Inflammatory macrophage (primary cell): ENCODE measurements at regions not wholly inside any gene's neighbourhood (a gene's known extent, or its start where the extent isn't known, plus 50 kb on each side); places are given as distances from the start of the nearest gene placed in this dataset.
A peak's percentile ranks its signal among the peaks of the same experiment; 100 is the strongest.

ENCODE experiments used
- DNase-seq, 2 donors: peaks; one replicate each; pipeline ENCODE4 v3.0.0-alpha.2; 2020 to 2022

DNA sequence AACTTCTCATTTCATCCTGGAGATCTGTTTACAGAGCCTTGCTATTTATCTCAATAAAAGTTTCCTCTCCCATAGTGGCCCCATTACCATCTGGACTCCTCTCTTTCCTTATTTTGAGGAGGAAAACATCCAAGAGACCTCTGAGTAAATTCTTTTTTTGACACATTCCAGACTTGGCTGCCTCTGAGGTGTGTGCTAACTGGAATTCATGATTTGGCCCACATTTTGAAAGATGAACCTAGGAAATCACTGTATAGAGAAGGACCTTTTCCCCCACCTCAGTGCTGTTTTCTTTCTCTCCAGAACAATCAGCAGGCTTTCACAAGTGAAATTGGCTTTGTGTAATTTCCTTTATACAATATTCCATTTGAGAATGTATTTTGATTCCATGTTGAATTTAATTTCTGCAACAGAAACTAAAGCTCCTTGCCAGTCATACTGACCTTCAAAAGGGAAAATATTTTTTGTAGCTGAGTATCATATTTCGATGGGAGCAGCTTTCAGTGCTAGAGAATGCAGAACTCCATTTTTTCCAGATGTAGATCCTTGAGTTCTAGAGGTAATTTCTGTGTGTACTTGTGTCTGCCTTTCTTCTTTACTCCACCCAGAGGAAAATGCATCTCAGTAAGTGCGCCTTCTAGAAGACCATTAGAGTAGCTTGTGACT is 244.9 kb upstream of the RGS6 start:
- no peak for DNase-seq

DNA sequence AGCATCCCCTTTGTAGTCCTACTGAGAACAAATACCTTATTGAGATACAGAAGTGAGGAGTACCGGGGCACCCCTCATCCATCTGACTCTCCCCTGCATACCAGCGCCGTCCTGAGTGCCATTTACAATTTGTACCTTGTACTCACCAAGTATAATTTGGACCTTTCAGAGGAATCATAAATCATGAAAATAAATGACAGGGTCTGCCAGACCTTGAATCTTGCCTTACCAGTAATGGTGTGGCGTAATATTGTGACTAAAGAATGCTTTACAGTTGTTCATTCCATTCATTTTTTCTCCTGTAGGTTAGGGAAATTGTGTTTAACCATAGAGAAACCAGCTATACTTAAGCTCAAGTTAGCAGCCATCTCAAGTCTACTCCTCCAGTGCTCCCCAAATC is 243.7 kb upstream of the RGS6 start:
- no peak for DNase-seq

DNA sequence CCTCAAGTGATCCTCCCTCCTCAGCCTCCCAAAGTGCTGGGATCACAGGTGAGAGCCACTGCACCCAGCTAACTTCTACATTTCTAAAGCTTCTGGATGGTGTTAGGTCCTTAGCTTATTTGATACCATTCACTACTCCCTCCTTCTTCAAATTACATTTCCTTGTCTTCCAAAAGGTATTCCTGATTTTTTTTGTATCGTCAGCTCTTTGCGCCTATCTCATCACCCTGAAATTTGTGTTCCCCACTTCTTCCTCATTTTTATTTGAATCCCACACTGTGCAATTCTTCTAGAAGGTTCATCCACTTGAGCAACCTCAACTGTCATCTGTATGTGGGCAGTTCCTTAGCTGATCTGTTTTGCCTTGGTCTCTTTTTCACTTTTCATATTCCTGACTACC is 241.8 kb upstream of the RGS6 start:
- DNase-seq: peak in 1 of 2 donors; percentile 12

GRCh38 chr14:71692496-71692895 is 239.7 kb upstream of the RGS6 start:
- DNase-seq: no peak

- no peak for DNase-seq
Observed at GRCh38 chr14:71693381-71693780, 238.8 kb upstream of the RGS6 start.

DNA sequence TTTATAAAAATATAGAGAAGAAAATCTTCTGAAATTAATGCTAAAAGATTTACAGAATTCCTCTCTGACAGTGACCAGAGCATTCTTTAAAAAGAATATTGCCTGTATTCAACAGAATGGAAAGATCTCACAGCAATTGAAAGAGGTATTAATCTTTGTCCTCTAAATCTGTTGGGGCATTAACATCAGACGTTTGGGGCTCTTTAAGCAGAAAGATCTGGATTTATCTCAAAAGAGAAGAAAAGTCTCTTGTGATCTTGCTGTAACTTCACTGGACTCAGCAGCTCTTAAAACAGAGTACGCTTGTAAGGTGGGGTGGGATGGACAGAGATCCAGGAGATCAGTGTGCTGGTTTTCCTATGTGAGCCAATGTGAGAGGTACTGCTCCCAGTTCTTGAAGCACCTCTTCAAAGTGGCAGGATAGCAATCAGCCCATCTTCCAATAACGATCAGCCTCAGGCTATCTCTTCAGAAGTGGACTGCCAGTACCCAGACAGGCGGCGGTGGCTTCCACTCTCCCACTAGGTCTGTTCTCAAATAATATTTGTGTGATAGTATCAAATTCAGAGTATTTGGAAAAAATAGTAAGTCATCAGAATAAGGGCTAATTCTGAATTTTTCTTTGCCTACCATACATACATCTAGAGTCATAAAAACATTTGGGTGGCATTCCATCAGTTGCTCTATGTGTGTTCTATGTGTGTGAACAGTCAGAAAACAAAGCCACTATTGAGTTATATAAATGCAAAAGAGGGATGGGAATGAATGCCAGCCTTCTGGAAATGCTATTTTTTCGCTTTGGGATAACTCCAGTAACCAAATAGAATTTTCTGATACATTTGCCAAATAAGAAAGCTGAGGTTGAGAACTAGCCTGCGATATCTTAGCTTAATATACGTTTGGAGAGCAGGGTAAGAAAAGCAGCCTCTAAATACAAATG is 237.4 kb upstream of the RGS6 start:
- no peak for DNase-seq

- DNase-seq: no peak
Observed at GRCh38 chr14:71695611-71696350, 236.4 kb upstream of the RGS6 start.

- no peak for DNase-seq
Observed at GRCh38 chr14:71698027-71698426, 234.2 kb upstream of the RGS6 start.

GRCh38 chr14:71698673-71699072 is 233.6 kb upstream of the RGS6 start:
- no peak for DNase-seq

DNA sequence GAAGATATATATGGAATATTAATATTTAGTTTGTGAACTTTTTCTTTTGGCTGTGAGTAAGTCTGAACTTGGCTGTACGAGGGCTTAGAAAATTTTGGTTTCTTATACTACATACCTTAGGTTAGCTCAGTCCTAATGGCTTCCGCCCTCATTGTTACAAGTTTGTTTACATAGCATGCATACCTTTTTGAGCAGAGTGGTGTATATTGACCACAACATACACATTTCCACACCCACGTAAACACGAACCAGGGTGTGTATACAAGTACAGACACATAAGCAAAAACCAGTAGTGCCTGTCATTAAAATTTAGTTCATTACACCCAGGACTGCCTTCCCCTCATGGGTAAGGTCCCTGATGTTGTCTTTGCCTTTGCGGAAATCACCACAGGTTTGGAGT is 230.2 kb upstream of the RGS6 start:
- no peak for DNase-seq

DNA sequence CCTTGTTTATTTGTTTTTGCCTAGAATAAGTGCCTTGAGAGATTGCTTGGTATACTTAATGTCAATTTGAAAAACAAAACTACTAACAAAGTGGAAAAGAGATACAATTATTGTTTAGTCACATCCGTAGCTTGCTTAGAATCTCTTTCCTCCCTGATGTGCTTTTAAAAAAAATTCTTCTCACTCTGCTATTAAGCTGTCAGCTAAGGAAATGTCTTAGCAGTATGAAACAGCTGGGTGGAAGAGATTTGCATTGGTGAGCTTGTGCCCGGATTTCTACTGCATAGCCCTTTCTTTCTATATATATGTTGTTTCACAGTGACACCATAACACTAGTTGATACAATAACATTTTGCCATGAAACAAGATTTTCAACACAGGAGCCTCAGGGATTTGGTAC is 229.4 kb upstream of the RGS6 start:
- DNase-seq: no peak

DNA sequence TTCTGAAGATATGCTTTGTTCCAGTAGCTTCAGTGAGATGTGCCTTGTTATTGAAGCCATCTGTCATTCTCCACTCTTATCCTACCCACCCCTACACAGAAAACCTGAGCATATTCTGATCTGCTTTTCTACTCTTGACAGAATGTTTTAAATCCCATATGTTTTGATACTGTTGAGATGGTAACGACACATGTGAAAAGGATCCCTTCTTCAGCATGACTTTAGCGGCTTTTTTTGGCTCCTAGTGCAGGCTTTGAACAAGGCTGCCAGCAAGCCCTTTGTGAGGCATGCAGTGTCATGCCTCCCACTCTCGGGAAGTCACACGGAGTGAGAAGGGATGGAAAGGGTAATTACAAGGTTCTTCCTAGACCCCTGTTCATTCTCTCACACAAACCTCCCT is 228.8 kb upstream of the RGS6 start:
- no peak for DNase-seq

- no peak for DNase-seq
Observed at GRCh38 chr14:71704210-71704609, 228.0 kb upstream of the RGS6 start.

DNA sequence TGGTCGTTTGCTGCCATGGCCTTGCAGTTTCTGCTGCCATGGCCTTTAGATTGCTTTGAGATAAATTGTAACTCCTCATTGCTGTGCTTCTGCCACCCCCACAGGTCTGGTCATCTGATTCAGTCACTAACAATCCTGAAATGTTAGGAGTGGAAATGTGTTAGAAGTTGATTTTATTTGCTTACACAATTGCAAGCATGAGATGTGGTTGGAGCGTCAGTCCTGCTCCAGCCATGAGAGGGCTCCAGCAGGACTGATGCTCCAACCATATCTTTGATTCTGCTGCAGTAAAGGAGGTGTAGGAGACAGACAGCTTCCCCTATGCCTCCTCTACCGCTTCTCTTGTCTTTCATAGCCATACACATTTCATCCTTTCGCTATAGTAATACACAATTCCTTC is 226.8 kb upstream of the RGS6 start:
- DNase-seq: no peak

GRCh38 chr14:71709076-71709475 is 223.2 kb upstream of the RGS6 start:
- DNase-seq: no peak

- no peak for DNase-seq
Observed at GRCh38 chr14:71709987-71710386, 222.2 kb upstream of the RGS6 start.

DNA sequence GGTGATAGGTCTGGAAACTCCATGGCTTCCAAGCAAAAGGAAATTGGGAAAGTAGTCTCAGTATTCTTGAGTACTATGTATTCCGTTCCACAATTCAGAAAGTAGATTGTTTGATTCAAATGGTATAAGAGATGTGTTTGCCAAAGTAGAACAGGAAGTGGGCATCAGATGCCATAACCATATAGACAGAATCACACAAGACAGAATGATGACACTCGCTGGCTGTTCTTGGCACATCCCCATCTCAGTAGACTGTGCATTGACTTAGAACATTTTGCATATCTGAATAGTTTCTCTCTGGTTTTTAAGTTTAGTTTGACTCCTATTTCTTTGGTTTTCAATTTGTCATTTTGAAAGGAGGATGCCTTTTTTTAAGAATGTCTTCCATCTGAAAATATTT is 221.1 kb upstream of the RGS6 start:
- DNase-seq: no peak

DNA sequence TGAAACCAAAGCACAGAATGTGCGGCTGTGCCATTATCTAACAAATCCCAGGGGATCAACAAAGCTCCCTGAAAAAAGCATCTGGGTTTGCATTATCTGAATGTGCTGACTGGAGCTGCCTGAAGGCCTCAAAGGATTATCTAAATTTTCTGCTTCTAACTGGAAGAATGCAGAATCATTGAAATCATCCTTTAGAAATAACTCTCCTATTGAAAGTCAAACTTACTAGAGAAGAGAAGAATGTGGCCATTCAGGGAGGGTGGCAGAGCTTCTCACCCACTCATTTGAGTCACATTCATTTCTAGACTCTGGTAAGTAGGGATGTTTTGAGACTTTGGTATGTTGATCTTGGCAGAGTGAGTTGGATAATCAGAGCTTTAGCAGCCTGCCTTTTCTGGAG is 220.6 kb upstream of the RGS6 start:
- no peak for DNase-seq

GRCh38 chr14:71712478-71712877 is 219.8 kb upstream of the RGS6 start:
- no peak for DNase-seq

GRCh38 chr14:71713016-71713415 is 219.2 kb upstream of the RGS6 start:
- DNase-seq: no peak

DNA sequence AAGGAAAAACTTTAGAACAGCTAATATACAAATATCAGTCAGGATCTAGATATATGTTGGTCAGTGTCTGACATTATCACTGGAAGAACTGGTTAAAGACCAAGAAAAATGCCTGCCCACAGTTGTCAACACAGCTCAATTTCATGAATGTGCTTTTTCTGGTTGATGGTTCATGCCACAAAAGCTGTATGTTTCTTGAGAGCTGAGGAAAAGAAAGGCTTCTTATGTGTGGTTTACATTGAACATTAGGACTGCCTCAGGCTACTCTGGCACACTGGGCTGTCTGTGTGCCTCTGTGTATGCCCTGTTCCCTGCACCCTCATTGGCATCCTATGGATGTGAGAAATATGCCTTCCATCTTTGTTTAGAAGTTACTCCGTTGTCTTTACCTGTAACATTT is 218.8 kb upstream of the RGS6 start:
- no peak for DNase-seq

DNA sequence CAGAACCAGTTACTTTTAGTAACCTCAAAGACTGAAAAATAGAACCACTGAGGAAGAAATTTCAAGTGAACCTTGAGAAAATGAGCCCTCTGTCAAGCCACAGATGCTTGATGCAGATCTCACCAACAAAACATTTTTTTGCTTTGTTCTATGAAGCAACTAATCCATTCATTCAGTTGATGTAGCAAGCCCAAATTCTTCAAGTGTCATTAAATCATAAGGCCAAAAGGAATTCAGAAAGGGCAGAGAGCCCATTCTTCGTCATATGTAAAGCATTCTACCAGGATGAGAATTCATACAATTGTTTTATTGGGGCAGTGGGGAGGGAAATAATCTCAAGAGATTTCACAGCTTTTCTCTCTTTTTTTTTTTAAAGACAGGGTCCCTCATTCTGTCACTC is 218.0 kb upstream of the RGS6 start:
- DNase-seq: no peak

- DNase-seq: no peak
Observed at GRCh38 chr14:71716041-71716772, 216.0 kb upstream of the RGS6 start.
